T-helper 1 cell treated with Interleukin-12 subunit alpha and Interleukin-12 subunit beta and Interleukin-4 antibody, amounts not matched to agents 30 ng/mL and 1 ng/mL, for 36 hours (primary cell): ENCODE measurements at regions not wholly inside any gene's neighbourhood (a gene's known extent, or its start where the extent isn't known, plus 50 kb on each side); places are given as distances from the start of the nearest gene placed in this dataset.
"Not testable (repeated sequence)": the region's sequence is repeated elsewhere in the genome, so short reads cannot be mapped to it uniquely, and the experiment has no call there.

Experiments used
- intact Hi-C: fragments of 100-400 bp; cut with micrococcal nuclease; formaldehyde crosslinking; loops from one replicate; pipeline ENCODE4 v1.15.1; 2024

DNA sequence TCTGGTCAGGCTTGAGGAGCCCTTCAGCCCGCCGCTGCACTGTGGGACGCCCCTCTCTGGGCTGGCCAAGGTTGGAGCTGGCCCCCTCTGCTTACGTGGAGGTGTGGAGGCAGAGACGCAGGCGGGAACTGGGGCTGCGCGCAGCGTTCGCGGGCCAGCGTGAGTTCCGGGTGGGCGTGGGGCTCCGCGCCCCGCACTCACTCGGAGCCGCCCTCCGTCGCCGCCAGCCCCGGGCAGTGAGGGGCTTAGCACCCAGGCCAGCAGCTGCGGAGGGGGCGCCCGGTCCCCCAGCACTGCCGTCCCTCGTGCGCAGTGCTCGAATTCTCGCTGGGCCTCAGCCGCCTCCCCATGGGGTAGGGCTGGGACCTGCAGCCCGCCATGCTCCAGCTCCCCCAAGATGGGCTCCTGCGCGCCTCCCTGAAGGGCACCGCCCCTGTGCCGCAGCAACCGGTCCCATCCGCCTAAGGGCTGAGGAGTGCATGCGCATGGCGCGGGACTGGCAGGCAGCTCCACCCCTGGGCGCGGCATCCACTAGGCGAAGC is 695.9 kb downstream of the EPHA7 start:
- intact Hi-C loops = no loop called here

DNA sequence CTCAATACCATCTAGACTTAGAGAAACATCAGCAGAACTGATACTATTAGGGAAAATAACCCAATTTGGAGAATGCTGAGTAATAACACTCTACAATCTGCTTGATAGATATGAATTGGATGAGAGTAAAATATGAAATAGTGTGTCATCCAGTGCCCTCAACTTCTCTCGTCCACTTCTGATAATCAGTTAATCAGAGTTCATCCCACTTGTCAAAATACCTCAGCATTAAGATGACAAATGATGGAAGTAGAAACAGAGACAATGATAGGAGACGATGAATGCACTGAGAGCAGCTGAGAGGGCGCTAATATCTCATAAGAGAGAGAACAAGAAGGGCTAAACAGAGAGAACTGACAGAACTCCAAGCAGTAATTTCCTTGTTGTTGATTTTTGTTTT is 699.6 kb downstream of the EPHA7 start:
- intact Hi-C loops = no loop called here

DNA sequence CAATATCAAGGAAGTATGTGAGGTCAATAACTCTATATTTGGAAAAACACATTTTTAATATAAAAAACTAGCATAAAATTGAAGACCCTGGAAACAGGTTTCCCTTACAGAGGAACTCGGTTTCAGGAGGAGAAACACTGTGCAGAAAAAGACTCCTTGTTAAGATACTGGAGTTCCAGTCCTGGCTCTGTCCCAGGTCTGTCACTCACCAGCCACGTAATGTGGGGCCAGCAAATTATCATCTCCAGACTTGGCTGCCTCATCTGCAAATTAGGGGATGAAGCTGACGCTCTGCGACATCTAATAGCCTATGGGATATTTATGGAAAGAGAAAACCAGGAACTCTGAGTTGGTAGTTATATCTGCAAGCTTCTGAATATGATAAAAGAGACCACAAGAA is 702.7 kb downstream of the EPHA7 start:
- intact Hi-C loops = no loop called here

DNA sequence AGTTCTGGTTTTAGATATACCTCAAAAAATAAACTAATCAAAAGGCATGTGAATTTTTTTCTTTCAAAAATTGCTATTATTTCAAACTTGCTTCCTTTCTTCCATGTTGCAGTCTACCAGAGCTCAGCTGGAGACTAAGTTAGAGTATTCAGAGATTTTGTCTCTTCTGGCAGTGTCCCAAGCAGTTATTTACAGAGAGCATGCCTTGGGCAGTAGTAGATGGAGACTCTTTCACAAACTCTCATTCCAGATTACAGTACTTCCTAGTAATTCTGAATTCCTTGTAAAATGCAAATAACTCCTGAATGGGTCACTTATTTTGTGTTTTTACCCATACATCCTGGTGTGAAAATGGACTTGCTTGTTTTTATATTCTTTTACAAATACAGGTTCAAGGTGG is 703.4 kb downstream of the EPHA7 start:
- intact Hi-C loops = no loop called here

DNA sequence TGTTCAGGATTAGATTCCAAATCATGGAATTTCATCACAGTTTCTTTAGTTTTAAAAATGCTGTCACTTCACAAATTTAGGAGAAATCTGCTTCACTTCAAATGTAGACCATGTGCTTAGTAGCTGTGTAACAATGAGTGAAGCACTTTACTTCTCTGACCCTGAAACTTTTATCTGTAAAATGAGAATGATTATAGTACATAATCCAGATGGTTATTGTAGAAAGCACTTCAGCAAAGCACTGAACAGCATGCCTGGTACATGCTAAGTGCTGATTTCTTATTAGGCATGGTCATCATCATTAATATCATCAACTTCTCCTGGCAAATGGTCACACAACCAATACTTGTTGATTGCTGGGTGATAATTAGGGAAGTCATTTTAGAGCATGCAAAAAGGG is 705.0 kb downstream of the EPHA7 start:
- intact Hi-C loops = no loop called here

DNA sequence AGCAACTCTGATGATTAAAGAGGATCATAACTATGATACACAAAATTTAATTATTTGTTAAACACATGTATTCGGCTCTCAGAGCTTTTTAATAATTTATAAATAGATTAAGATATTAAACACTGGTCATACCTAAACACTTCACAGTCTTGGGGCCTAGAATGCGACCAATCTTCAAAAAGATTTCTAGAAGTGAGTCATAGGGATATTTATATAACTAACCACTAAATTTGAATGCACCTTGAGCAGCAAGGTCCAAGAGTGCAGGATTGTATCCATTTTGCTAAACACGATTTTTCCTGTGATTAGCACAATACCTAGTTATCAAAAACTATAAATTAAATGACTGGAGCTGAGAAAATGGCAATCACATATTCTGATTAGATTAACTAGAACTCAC is 709.3 kb downstream of the EPHA7 start:
- intact Hi-C loops = no loop called here

DNA sequence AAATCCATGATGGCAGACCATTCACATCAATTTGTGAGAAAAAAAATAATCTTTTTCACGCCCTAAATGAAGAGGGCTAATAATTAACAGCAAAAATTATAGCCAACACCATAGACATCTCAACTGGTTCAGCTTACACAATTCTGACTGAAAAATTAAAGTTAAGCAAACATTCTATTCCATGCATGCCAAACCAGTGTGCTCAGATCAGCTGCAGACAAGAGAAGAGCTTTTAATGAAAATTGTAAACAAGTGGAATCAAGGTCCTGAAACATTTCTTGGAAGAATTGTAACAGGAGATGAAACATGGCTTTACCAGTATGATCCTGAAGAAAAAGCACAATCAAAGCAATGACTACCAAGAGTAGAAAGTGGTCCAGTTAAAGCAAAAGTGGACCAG is 710.4 kb downstream of the EPHA7 start:
- intact Hi-C loops = no loop called here

DNA sequence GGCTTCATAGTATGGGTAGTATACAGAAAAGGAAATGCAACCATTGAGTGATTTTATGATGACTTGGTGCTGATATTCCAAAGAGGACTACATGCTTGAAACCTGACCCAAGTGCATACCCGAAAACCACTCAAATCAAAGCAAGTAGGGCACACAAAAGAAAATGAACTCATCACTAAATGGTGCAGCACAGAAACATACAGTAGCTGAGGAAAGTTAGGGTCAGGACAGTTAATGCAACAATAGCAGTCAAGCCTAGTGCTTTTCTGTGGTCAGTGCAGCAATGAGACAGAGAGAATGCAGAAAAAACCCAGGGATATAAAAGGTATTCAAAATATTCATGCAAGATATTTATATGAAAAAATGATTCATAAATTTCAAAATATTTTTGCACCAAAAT is 711.1 kb downstream of the EPHA7 start:
- intact Hi-C loops = no loop called here

DNA sequence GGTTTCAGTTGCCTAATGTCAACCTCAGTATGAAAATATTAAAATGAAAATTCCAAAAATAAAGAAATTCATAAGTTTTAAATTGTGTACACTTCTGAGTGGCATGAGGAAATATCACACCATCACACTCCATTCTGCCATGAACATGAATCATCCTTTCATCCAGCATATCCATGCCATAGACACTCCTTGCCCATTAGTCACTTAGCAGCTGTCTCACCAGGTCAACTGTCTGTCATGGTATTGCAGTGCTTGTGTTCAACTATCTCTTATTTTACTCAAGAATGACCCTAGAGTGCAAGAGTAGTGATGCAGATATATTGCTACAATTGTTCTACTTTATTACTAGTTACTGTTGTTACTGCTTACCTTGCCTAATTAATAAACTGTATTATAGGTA is 712.4 kb downstream of the EPHA7 start:
- intact Hi-C loops = no loop called here

DNA sequence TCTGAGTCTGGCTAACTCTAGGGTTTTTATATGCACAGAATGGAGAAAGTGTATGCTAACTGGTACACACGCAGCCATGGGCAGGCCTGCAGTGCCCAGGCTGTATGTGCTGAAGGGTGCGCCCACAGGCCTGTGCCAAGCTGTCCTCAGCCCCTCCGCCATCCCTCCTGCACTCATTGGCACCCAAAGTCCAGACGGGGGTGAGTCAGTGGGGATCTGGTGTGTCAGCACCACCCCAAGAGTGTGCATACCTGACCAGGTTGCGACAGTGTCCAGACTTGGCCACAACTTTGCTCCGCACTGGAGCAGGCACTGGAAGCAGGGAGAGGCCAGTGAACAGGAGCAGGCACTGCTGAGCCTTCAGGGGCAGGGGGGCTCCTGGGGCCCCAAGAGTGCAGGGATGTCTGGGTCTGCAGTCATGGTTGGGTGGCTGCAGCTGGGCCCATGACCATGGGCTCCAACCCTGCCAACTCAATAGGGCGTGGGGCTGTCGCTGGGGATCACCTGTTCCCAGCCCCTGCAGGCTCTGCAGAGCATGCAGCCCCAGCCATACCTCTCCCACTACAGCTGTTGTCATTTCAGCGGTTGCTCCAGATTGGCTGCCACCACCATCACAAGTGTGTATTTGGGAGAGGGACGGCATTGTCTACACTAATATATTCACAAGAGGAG is 717.8 kb downstream of the EPHA7 start:
- intact Hi-C loops = no loop called here

DNA sequence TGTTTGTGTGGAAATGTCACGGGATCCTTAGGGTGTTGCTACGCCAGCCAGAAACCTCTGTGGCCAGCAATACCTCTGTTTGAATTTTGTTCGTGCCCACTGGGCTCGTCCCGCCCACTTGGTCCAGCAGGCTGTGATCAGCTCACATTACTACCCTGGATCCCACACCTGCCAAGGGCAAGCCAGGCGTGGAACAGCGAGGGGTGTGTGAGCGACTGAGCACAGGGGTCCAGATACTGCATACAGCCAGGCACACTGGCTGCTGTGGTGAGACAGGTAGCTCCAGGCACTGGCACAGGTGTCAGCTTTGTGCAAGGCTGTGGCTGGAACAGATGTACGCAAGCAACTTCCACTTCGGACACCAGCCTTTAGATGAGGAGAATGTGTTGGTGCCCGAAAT is 718.9 kb downstream of the EPHA7 start:
- intact Hi-C loops = no loop called here

DNA sequence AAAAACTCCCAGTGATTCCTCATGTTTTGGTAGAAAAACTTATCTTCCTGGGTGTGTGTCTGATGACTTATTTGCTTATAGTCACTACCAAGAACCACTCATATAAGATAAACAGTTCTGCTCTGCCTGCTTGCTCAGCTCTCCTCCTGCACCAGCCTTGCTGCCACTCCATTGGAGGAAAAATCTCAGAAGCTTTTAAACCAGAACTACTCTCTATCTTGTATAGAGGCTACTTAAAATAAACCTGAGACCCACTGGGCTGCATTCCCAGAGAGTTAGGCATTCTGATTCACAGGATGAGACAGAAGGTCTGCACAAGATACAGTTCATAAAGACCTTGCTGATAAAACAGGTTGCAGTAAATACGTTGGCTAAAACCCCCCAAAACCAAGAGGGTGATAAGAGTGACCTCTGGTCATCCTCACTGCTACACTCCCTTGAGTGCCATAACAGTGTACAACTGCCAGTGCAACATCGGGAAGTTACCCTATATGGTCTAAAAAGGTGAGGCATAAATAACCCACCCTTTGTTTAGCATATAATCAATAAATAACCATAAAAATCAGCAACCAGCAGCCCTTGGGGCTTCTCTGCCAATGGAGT is 728.3 kb downstream of the EPHA7 start:
- intact Hi-C loops = no loop called here

DNA sequence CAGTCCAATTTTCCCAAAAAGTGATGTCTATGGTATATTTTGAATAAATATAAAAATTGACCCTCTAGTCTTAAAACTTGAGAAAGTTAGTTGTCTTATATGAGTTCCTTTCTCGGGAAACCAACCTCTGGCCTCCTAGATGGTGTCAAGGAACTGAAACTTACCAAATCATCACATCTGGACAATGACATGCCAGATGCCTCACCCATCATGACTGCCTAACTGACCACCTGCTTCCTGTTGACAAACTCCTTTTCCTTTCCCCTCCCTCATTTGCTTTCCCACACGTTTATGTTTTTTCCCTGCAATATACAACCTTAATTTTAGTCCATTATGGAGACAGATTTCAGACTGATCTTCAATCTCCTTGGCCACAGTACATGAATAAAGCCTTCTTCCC is 731.0 kb downstream of the EPHA7 start:
- intact Hi-C loops = no loop called here

DNA sequence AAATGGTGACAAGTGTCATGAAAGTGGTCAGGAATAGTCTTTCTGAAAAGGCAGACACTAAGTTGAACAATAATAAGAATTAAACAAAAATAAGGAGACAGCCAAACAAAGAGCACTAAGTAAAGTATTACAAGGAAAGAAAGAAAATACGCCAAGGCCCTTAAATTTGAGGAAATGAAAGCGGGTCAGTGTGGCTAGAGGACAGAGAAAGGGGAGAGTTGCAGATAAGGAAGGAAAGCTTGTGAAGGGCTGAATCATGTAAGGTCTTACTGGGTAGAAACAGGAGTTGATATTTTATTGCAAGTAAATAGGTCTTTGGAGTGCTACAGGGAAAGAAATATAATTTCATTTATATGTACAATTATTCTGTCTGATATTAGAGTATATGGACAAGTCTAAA is 732.1 kb downstream of the EPHA7 start:
- intact Hi-C loops = no loop called here

DNA sequence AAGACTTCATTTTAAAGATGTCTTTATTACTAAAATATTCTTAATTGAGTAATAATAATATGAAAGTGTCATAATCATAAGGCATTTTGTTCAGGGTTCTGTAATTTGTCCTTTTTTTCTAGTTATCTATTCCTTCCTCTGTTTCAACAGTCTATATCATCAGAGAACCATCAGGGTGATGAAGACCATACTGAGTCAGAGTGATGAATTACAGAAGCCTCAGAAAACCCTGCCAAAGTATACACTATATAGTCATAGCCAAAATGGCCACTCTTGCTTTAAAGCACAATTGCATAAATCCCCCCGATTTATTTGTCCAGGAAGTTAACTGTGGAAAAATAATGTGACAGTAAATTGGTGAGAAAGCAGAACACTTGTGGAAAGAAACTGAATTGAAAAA is 735.0 kb downstream of the EPHA7 start:
- intact Hi-C loops = no loop called here

DNA sequence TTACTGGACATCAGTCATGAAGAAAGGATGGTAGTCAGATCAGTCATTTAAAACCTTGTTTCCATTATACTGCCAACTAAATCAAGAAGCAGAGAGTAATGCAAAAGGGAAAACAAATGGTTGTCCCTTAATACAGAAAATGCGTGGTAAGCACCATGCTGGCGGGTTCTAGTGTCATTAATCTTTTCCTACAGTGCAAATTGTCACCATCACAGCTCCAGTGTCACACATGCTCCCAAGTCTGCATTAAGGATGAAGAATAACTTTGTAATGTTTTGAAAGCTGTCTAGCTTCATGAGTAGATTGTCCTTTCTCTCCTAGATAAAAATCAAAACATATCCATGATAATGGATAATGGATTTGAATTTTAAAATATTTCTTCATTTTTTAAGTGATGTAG is 735.6 kb downstream of the EPHA7 start:
- intact Hi-C loops = no loop called here

DNA sequence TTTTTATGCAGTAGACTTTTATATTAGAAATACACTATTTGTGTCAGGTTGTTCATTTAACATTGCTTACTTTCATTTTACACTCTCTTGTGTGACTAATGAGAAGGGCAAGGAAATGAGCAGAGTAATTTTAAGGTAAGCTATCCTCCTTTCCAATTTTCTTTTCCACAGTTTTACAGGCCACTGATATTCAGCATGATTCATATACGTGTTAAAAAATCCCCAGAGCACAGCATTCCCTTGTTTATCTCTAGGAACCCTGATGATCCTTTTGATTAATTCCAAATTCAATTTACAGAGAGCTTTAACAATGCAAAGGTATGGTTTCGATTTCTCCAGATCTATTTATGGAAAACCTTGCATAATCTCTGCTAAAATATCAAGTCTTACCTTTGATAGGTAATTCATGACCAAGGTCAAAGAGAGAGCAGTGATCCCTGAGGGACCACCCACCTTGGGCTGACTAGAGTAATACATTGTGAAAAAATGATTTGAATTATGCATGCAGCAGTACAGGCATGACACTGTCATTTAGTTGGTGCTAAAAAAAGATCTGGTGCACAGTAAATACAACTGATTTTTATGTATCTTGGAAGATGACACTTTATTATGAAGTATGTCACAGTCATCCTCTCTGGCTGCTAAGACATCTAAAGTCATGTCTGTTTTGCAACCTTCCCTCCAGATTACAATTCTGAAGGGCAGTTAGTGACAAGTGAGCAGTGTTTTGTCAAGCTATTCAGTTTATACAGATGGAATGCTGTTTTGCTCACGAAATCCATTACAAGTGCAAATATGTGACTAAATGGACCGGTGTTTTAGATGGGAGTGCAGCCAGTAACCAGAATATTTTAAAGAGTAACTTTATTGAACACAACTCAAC is 736.6 kb downstream of the EPHA7 start:
- intact Hi-C loops = no loop called here

DNA sequence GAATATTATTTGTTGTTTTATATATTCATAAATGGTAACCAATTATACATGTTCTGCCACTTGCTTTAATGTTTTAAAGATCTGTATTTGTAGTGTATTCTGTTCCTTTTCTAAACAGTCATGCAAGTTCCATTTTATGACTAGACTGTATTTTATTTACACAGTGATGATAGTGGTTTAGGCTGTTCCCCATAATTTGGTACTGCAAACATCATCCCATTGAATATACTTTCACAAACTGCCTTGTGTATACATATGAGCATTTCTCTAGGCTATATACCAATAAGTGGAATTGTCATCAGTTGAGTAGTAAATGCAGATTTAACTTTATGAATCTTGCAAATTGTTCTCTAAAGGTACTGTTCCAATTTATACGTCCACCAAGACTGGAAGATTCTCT is 738.0 kb downstream of the EPHA7 start:
- intact Hi-C loops = no loop called here

DNA sequence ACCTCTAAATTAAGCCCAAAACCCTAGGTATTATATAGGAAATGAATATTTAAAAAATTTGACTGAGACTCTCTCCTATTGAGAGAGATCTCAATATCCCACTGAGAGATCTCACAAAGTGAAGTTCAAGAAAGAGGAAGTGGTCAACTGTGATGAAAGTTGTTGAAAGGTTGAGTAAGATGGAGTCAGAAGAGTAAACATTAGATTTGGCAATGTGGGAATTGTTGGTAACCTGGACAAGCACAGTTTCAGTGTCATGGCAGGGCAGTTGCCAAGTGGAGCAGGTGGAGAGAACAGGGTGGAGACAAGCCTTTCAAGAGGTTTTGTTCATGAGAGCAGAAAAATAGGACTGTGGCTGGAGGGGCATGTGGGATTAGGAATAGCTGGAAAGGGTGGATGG is 747.9 kb downstream of the EPHA7 start:
- intact Hi-C loops = not testable (repeated sequence)

DNA sequence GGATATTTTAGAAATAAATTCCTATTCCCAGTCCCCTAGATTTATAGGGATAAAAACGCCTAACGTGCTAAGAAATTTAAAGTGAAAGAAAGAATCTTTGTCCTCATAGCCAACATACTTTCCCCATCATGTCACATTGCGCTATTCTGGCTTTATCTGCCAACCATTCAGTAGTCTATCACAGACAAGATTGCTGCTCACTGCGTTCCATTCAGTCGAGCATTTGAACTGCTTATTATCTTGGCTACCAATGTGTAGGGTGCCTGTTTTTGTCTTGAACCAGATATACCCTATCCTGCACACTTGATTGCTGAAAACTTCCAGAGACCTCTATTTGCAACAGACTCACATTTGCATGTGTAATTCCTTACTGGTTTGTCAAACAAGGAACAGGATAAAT is 751.5 kb downstream of the EPHA7 start:
- intact Hi-C loops = no loop called here

DNA sequence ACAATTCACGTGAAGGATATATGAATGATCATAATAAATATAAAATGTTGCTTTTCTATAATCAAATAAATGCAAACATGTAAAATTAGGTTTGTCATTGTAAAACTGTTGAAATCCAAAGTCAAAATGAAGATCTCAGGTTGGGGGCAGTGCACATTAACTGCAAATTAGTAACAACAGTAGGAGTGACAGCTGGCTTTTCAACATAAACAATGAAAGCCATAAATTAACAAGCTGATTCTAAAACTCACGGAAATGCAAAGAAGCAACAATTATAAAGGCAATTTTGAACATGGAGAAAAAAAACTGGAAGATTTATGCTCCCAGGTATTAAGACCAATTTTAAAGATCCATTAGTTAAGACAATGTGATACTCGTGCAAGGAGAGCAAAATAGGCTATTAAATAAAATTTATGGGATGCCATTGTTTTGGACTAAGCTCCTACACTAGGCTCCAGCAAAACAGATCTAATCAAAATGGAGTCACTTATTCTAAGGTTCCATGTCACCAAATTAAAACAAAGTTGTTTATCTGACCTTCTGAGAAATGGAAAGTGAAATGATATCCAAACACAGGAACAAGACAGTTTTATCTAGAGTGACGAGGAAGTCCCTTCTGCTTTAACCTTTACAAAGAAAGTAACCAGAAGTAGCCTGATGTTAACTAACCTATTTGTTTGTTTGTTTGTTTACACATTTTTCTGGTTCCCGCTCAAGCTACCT is 770.8 kb downstream of the EPHA7 start:
- intact Hi-C loops = no loop called here

DNA sequence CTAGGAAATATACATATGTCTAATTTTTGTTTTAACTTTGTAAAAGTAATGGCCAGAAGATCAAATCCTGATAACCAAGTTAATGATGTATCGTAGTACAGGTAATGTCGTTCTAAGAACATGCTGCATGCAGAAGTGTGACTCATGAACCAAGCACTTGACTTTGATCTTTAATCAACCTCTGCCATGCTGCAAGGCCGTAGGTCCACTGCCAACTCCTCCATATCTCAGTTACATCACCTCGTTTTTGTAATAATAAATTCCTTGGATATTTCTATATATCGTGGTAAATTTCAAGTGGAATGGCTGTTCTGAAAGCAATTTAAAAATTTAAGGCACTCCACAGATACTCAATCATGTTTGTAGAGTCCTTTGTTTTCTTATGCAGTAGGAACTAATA is 771.7 kb downstream of the EPHA7 start:
- intact Hi-C loops = no loop called here
